HG03097 (cell line): ENCODE measurements at regions not wholly inside any gene's neighbourhood (a gene's known extent, or its start where the extent isn't known, plus 50 kb on each side); places are given as distances from the start of the nearest gene placed in this dataset.
"Not testable (repeated sequence)": the region's sequence is repeated elsewhere in the genome, so short reads cannot be mapped to it uniquely, and the experiment has no call there.

Experiments used
- ATAC-seq: cut with Tn5 transposase; IDR thresholded peaks from one replicate; pipeline ENCODE4 v1.9.1; 2021; ENCODE audit not compliant: unreplicated experiment, low FRiP score

DNA sequence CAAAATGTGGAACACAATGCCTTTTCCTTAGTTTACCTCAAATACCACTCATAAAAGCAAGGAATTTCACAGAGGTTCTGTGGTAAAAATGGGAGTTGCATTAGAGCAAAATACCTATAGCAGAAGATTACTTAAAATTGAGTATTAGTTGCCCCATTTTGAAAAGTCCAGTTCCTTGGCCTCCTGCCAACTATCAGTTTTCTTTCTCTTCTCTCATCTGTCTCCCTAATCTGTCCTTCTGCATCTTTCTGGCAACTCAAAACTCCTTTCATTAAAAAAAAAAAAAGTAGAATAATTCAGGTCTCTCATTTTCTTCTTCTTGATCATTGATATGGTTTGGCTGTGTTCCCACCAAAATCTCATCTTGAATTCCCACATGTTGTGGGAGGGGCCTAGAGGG is 127.3 kb downstream of the ATP23 start:
- no peak for ATAC-seq

DNA sequence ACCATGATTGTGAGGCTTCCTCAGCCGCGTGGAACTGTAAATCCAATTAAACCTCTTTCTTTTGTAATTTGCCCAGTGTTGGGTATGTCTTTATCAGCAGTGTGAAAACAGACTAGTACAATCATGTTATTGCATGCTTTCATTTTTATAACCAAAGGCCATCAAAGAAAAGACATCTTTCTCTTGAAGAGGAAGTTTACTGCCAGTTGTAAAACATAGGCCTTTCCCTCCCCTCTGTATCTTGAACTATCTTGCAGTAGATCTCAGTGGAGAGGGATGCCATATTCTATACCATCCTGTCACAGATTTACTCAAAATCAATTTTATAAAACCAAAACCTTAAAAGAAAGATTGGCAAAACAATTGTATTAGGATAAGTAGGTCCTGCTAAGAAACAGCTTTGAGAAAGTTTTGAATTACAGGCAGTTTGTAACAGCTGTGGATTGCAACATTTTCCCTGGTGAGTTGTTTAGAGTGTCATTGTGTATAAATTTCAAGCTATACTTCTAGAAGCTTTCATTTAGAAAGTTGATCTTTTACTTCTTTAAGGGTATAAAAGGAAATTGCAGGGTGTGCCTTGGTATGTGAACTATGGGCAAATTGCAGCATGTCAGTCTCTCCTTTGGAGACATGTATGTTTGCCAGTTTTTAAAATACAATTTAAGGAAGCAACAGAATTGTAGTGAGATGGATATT is 128.0 kb downstream of the ATP23 start:
- ATAC-seq: no peak

DNA sequence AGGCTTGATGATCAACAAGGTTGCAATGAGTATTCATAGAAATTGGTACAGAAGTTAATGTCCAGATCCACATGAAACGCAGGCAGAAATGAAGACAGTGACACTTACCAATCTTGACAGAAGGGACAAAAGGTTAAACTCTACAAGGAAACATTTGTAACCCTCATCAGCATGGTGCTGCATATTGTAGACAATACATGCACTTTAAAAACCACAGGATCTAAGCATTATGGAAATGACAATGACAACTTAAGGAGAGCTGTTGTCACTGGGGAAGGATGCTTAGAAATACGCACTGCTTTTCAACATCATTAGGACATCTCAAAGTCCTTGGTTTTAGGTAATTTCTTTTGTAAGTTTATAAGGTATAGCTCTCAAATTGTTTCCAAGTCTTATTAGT is 130.6 kb downstream of the ATP23 start:
- ATAC-seq: no peak

DNA sequence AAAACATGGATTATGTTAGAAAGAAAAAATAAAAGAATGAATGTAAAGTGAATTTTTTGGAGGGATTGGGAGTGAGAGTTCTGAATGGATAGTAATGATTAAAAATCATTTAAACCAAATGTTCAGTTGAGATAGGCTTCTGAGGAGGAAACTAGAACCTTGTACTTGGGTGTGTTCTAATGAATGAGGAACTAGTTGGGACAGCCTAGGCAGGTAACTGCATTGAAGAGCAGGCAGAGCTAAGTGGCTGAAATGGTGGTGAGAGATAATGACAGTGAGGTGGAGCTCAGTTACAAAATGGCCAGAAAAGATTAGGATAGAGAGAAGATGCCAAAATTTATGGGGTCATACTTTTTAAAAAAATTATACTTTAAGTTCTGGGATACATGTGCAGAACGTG is 132.9 kb downstream of the ATP23 start:
- no peak for ATAC-seq

DNA sequence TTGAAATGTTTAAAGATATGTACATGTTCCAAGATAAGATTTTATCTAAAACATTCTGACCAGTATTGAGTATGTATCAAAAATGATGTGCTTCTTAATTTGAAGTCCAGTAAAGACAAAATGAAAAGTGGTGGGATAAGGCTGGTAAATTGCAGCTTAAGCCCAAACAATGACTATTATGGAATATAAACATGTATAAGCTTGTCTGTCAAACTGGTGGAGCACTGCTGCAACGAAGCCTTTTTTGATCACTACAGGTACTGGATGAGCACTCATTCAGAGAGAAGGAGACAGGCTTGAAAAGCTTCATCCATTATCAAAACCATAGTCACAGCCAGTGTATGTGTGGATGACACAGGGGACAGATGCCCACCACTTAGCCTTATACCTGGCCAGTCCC is 138.4 kb downstream of the ATP23 start:
- ATAC-seq: no peak

DNA sequence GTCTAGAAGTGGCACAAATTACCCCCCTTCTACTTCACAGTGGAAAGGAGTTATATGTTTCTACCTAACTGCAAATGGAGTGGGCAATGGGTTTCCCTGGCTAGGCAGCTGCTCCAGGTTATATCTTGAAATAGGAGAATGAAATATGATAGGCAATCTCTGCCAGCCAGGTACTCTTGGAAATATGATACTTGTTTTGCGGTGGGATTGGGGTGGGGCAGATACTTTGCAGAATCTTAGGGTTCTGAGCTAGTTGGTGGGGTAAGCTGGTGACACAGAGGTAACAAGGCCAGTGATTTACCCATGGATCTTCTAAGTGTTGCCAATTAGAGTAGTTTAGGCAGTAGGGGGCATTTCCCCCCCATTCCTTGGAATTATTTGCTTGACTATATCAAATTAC is 140.1 kb downstream of the ATP23 start:
- no peak for ATAC-seq

DNA sequence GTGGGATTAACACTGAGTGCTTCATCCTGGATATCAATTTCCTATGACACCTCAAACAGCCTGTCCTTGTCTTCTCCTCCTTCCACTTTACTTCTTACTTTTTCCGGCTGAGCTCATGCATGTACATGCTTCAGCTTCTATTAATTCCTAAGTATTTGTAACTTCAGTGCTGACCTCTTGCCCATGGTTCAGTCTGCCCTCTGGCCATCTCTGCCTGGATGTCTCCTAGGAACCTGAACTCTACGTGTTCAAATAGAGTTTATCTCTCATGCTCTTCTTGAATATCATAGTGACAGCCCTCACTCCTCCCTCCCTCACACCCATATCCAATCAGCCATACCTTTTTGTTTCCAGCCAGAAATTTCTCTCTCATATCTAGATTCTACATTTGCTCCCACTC is 141.6 kb downstream of the ATP23 start:
- no peak for ATAC-seq

DNA sequence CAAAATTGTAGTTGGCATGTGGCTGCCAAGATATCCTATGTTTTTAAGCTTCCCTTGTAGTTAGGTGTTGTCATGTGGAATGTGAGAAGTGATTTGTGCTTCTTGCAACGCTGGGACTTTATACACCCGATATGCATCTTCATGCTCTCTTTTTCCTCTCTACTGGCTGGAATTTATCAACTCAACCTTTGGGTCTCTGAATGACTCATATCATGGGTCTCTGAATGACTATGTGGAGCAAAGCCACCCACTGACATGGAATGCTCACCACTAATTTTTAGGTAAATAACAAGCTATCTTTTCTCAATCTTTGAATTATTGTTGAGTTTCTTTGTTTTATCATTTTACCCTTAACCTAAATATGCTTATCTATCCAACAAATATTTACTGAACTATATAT is 144.6 kb downstream of the ATP23 start:
- ATAC-seq: no peak

DNA sequence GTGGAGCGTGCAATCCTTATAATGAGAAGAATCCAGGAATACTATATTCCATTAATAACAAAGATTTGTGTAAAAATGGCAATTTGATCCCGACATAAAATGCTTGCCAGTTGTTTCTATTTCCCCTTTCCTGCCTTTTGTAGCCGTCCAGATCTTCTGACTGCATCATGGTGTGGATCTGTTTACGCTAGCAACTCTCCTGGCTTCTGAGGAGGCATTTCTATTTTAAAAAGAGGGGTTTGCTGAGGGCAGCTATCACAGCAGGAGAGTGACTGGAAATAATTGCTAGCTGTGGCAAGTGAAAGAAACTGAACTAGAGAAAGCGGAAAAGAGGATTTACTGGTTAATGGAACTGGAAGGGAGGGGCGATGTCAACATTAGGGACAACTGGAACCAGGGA is 145.6 kb downstream of the ATP23 start:
- ATAC-seq: no peak

DNA sequence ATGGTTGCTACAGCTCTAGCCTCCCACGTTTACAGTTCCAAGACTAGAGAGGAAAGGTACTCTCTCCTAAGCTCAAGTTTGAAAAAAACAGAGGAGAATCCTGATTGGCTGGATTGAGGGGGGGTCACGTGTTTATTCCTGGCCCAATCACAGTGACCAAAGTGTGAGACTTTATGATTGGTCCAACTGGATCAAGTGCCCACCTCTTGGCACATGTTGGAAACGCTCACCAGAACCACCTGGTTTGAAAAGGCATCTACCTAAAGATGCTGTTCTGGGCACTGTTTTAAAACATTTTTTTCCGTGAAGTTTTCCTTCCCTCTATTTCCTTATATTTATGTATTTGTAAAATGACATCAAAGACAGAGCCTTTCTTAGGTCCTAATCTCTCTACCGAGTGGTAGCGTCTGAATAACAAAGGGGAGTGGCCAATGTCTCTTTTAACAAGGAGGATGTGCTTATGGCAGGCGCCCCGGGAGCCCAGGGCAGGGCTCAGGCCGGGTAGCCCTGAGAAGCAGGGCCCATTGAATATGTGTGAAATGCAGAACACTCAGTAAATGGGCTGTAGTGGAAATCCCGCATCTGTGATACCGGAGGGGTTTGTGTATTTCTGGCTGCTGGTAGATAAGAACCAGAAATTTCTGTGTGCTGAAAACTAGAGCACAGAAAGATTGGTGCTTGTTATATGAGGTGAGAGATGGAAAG is 146.2 kb downstream of the ATP23 start:
- ATAC-seq: no peak

DNA sequence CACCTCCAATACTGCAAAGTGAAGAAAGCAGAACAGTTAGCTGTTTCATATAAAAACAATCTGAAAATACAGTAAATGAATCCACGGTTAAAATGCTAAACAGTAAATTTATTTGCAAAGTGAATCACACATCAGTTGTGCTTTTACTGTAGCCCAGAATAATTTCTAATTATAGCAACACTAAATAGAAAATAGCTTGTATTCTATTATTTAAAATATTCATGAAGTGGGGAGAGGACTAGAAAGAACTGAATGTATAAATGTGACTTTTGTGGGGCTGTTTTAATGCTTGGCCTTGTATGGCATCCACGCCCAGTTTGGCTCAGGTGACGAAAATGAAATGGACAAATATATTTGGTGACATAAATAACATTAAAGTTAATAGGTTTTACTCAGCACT is 148.2 kb downstream of the ATP23 start:
- ATAC-seq: no peak

DNA sequence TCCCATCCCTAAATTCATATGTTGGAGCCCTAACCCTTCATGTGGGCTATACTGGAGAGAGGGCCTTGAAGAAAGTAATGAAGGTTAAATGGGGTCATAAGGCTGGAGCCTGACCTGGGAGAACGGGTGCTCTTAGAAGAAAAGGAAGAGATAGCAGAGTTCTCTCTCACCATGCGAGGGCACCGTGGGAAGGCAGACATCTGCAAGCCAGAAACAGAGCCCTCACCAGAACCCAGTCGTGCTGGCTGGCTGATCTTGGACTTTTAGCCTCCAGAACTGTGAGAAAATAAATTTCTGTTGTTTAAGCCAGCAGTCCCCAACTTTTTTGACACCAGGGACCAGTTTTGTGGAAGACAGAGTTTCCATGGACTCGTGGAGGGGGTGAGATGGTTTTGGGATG is 149.3 kb downstream of the ATP23 start:
- ATAC-seq: no peak

DNA sequence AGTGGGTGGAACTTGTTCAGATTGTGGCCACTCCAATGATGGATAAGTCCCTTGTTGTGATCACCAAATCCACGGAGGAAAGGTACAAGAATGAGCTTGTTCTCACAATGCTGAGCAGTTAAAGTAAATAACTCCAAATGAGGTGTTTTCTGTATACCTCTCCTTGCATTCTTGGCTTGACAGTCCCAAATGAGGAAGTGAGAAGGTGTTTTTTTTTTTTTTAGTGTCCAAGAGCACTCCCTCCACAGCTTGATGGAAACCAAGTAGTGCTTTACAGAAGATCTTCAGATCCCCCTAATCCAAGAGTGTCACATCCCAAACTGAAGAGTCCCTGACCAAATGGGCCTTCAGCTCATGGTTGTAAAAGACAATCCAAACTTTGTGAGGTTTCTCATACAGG is 153.6 kb downstream of the ATP23 start:
- ATAC-seq: no peak

DNA sequence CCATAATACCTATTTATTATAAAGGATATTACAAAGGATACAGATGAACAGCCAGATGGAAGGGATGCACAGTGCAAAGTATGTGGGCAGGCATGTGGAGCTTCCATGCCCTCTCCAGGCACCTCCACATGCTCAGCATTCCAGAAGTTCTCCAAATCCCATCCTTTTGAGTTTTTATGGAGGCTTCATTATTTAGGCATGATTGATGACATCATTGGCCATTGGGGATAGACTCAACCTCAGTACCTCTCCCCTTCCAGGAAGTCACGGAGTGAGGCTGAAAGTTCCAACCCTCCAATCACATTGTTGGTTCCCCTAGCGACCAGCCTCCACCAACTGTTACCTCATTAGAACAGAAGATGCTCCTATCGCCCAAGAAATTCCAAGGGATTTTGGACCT is 156.4 kb downstream of the ATP23 start:
- ATAC-seq: no peak

DNA sequence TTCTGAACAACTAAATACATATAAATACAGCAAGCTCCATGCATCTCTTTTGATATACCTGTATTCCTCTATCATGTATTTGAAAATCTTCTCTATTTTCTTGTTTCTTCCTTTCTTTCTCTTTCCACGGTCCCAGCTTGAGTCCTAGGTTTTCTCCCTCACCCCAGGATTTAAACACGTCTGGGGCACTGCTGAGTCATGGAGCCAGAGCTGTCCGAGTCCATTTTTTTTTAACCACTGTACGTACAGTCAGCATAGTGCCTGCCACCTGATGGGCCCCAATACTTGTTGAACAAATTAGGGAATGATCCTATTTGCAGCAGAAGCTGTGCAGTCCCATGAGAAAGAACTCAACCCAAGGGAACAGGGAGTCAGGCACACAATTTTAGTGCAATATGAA is 158.1 kb downstream of the ATP23 start:
- ATAC-seq: no peak

DNA sequence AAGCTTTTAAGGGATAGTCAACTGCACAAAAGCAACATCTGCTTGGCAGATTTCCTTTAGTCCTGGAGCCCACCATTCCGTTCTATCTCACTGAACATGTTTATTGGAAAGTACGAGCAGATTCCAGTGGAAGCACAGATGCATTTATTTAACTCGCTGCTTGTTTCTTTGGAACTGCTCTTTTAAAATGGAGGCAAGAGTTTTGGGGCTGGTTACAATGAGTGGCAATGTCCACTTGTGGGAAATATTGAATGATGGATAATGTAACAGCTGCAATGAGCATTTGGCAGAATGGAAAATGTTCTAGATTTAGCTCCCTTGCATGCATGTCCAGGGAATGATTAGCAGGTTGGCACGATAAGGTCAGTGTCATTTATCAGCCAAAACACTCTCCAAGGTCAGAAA is 163.0 kb downstream of the ATP23 start:
- ATAC-seq: no peak

DNA sequence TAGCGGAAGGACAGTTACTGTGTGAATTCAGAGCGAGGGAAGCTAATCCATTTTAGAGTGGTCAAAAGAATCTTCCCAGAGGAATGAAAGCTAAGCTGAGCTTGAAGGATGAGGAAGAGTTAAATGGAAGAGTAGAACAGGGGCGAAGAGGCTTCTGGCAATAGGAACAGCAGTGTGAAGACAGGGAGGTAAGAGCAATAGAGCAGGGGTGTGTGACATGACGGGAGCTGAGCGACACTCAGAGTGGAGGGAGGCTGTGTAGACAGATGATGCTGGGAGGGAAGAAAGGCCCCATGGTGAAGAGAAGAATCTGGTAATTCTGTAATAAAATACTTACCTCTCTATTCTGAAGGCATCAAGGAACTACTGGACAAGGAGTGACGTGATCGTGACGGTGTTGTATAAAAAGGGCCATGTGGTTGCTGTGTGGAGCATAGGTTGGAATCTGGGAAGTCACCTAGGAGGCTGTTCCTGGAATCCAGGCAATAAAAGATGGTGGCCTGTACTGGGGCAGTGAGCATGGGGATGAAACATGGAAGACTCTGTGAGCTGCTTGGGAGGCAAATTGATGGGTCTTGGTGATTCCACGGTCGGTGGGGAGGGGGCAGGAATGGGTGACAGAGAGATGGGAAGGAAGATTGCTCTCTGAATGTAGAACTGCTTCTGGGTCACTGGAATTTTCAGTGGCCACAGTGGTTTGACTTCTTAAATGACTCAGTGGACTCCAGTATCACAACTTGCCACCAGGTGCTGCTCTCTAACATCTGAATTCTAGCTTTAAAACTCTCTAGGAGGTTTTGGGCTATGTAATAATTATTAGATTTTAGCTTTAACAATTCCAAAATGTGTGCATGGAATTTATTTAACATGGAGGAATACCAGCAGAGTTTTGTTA is 164.1 kb downstream of the ATP23 start:
- no peak for ATAC-seq

DNA sequence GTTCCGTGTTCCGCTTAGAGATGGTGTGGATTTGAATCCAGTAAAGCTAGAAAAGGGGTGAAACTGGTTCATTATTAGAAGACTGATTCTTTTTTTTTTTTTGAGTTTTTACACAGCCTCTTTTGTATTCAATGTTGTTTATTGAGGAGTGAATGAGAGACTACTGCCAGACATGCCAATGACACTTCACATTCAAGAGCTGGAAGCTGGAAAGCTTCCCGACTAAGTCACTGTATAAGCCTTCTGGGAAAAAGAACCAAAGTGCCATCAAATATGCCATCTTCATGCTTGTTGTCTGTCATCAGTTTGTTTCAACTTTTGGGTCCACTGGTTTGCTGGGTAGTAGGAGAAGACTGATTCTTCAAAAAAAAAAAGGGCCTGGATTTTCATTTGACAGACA is 164.8 kb downstream of the ATP23 start:
- ATAC-seq: no peak

DNA sequence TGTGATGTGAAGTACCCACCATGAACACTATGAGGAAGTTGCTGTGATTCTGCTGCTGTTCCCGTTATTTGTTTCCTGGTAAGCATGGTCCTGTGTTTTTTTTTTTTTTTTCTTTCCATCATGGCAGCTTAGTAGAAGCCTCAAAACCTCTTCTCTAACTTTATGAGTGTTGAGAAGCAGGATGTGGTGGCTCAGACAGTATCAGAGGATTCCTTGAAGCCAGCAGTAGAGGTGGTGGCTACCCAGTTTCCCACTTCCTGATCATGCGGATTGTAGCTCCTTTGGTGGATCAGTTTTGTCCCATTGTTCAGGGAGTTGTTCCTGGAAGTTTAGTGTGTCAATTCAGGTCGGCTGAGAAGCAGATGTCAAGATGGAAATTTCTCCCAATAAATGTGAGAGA is 175.8 kb downstream of the ATP23 start:
- ATAC-seq: no peak

DNA sequence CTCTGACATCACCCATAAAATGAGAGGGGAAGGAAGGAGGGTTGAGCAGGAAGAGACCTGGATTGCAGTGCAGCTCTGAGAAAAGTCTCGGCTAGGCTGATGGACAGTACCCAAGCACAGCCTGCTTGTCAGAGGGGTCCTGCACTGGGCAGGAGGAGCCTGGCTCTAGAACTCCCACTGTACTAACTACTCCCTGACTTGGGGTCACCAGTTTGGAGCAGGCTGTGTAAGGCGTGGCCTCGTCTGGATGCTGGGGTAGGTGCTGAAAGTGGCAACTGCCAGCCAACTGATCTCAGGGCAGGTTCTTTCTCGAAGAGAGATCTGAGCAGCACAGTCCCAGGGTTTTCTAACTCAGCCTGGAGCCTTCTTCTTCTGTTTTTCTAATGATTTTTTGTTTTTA is 176.3 kb downstream of the ATP23 start:
- no peak for ATAC-seq

DNA sequence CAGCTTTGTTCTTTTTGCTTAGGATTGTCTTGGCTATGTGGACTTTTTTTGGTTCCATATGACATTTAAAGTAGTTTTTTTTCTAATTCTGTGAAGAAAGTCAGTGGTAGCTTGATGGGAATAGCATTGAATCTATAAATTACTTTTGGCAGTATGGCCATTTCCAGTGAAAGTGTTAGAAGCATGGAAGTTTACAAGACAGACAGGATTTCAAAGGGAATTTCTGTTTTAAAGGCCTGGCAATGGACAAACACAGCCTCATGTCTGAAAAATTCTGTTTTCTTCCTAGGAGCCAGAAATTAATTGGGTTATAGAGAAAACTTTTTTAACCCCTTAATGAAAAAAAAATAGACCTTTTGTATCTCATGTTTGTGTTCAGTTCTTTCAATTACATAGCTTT is 184.4 kb downstream of the ATP23 start:
- not testable (repeated sequence) for ATAC-seq
